GM12875 (cell line): ENCODE measurements at regions not wholly inside any gene's neighbourhood (a gene's known extent, or its start where the extent isn't known, plus 50 kb on each side); places are given as distances from the start of the nearest gene placed in this dataset.

Experiments
- H3K4me3 ChIP-seq: one replicate; pipeline ENCODE4 v1.5.1; 2011; ENCODE audit warnings: low read depth, low read length, control low read depth
- CTCF ChIP-seq: IDR thresholded peaks from 2 replicates; pipeline ENCODE4 v1.5.1; 2011; ENCODE audit warnings: low read depth, mild to moderate bottlenecking, control low read depth, inconsistent platforms, low read length, moderate library complexity, borderline replicate concordance; ENCODE audit not compliant: insufficient read depth

GRCh38 chr4:38601916-38602291, 62.1 kb upstream of the KLF3 start:
- TF ChIP-seq CTCF: no peak
- no peak overlapping the region for H3K4me3 ChIP-seq

- H3K4me3 ChIP-seq: no peak overlapping the region
- TF ChIP-seq CTCF: no peak
Measured at GRCh38 chr4:38603652-38604051, 60.3 kb upstream of the KLF3 start.

- no peak overlapping the region for H3K4me3 ChIP-seq
- no peak for TF ChIP-seq CTCF
Measured at GRCh38 chr4:38605181-38605752, 58.7 kb upstream of the KLF3 start.

GRCh38 chr4:38605753-38606586, 58.0 kb upstream of the KLF3 start:
- no peak overlapping the region for H3K4me3 ChIP-seq
- TF ChIP-seq CTCF: no peak

GRCh38 chr4:38606587-38606905, 57.5 kb upstream of the KLF3 start:
- H3K4me3 ChIP-seq: no peak overlapping the region
- TF ChIP-seq CTCF: peak; percentile 12; the same call in 1 of the 2 replicates

- H3K4me3 ChIP-seq: no peak overlapping the region
- no peak for TF ChIP-seq CTCF
Measured at GRCh38 chr4:38609614-38610013, 54.4 kb upstream of the KLF3 start.

GRCh38 chr4:38610521-38610920, 53.5 kb upstream of the KLF3 start:
- H3K4me3 ChIP-seq: no peak overlapping the region
- TF ChIP-seq CTCF: no peak
